GM18526 (cell line): ENCODE measurements at regions not wholly inside any gene's neighbourhood (a gene's known extent, or its start where the extent isn't known, plus 50 kb on each side); places are given as distances from the start of the nearest gene placed in this dataset.

ENCODE experiments used
- POLR2A ChIP-seq: IDR thresholded peaks from 3 replicates; pipeline ENCODE4 v1.6.1; 2011; ENCODE audit not compliant: insufficient read length; ENCODE audit errors: extremely low read depth

GRCh38 chr21:43317959-43318358 is 109.0 kb downstream of the SIK1 start:
- TF ChIP-seq POLR2A = no peak

GRCh38 chr21:43317254-43317748 is 109.6 kb downstream of the SIK1 start:
- TF ChIP-seq POLR2A = no peak

DNA sequence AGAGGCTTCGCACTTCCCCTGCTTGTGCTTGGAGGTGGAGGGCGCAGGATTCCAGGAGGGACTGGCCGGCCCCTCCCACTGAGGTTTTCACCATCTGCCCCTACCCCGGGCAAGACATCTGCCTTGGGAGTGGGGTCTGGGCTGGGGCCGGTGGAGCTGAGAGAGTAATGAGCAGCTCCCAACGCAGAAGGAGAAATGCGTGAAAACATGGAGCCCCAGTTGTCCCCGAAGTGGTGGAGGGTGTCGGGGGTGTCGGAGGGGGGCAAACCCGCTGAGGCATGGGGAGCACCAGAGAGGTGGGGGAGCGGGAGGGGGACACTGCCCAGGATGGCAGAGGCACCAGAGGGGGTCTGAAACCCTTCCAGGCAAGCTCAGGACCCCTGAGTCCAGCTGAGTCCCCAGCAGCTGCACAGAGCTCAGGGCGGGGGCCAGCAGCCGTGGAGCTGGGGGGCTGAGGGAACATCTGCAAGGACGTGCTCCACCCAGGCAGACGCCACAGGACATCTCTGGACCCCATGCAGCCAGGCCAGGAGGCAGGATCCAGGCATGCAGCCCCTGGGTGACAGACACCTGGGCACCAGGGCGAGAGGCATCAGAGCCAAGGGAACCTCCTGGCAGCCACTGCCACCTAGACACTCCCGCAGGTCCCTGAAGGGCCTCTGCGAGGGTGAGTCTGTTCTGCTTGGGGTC is 110.6 kb downstream of the SIK1 start:
- TF ChIP-seq POLR2A = no peak

DNA sequence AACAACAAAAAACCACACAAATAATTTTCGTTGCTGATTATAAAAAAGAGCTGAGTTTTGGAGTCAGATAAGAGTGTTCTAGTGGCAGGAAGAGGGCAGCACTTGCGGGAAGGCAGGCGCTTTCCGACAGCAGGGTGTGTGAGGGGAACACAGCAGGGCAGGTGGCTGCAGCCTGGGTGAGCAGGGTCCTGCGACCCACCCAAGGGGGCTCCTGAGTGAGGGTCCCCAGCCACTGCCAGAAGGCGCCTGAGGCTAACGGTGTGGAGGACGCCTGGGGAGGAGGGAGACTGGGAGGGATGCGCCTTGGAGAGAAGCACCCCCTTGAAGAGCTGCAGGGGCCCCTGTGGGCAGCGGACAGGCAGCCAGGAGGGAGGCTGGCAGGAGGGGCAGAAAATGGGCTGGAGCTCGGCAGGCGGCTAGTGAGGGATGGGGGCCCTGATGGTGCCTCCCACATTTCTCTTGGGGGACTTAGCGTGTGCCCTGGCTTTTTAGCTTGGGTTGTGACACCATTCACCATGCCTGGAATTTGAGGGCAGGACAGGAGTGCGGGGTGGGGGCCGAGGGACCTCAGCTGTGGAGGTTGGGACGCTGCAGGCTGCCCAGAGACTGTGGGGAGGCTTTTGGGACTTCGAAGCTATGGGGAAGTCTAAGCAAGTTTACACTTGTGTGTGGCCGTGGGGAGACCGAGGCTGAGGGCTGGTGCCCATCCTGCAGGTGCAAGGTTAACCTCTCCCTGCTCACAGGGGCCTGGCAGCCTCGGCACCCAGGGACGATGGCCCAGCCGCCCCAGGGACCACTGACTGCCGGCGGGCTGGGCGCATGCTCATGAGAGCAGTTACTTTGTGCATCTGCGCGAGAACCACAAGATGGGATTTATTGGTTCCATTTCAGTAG is 111.4 kb downstream of the SIK1 start:
- no peak for TF ChIP-seq POLR2A

- no peak for TF ChIP-seq POLR2A
These were observed 113.0 kb downstream of the SIK1 start for GRCh38 chr21:43313939-43314405.

DNA sequence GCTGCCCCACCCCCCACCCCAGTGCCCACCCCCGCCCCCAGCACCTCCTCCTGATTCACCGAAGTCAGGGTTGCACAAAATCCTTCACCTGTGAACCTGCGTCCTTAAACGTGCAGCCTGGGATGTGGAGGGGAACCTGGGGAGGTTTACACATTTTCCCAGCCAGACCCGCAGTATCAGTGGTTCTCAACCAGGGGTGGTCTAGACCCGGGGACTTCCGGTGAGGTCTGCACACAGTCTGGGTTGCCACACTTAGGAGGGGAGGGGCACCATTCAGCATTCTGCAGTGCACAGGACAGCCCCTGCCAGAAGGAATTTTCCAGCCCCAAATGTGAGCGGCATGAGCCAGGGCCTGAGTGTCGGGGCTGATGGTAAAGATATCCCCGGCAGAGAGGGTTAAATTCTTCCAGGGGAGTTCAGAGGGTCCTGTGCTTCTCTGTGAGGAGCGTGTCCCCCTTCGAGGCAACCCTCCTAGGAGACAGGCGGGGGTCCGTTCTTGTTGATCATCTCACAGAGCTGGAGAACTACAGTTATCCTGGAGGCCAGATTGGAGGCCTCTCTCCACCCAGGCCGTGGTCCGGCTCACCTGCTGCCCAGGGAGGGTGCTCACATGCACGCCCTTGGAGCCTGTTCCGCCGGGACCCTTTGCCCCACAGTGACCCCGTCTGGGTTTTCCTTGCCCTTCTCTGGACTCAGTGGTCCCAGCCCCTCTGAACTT is 113.6 kb downstream of the SIK1 start:
- TF ChIP-seq POLR2A = no peak

DNA sequence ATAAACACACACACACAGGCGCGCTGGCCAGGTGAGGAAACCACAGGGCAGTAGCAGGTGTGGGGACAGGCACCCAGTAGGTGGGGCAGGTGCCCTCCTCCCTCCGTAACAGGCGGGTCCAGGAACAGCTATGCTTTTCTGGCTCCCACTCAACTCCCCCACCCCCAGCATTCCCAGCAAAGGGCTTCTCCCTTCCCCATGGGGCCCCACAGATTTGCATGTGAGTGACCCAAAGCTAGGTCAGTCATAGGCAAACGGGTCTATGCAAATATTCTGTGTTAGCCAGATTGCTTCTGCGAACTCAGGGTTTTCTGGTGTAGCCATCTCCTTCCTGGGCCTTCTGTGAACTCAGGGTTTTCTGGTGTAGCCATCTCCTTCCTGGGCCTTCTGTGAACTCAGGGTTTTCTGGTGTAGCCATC is 114.2 kb downstream of the SIK1 start:
- no peak for TF ChIP-seq POLR2A

DNA sequence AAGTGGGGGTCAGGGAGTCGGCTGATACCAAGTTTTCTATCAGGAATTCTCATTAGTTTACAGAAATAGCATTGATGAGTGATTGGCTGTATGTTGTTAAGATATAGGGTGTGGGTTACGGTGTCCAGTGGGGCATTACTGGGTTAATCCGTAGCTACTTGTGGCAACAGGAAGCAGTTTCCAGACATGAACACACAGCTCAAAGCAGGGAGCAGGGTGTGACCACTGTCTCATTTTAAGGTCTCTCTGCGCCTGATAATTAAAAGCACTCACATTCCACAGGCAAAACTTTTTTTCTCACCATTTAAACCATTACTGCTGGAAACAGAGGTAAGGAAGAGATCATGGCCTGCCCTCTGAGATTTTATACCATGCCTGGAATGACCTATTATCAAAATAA is 114.9 kb downstream of the SIK1 start:
- no peak for TF ChIP-seq POLR2A

GRCh38 chr21:43311301-43311817 is 115.6 kb downstream of the SIK1 start:
- TF ChIP-seq POLR2A = no peak

- no peak for TF ChIP-seq POLR2A
These were observed 118.1 kb downstream of the SIK1 start for GRCh38 chr21:43308815-43309283.

GRCh38 chr21:43308101-43308814 is 118.7 kb downstream of the SIK1 start:
- TF ChIP-seq POLR2A = no peak

GRCh38 chr21:43307677-43308070 is 119.3 kb downstream of the SIK1 start:
- no peak for TF ChIP-seq POLR2A

DNA sequence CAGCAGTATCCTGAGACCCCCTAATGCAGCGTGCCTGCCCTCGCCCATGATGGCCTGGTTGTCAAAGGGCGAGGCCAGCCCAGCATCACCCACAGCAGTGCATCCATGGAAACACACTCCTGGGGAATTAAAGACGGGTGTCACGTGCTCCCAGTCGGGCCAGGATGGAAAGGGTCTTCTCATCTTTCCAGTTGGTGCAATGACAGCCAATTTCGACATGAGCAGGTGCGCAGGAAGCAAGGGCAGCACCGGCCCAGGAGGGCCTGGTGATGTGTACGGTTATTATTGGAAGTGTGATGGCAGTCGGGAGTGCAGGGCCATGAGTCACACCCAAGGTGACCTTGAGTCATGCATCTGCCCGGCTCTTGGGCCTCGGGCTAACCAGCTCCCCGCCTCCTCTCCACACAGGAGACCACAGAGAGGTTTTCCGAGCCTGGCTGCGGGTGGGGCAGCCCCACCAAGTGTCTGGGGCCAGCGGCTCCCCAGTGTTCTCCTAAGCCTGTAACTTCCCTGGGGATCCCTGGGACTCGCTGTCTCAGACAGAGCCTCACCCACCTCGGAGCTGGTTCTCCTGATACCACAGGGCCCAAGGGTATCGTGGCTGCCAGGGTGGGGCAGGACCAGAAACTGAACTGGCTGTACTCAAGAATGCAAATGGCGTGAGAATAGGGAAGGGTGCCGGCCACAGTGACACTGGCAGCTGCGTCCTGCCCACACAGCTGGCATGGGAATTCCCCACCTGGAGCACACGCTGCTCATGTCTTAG is 119.8 kb downstream of the SIK1 start:
- TF ChIP-seq POLR2A = no peak

DNA sequence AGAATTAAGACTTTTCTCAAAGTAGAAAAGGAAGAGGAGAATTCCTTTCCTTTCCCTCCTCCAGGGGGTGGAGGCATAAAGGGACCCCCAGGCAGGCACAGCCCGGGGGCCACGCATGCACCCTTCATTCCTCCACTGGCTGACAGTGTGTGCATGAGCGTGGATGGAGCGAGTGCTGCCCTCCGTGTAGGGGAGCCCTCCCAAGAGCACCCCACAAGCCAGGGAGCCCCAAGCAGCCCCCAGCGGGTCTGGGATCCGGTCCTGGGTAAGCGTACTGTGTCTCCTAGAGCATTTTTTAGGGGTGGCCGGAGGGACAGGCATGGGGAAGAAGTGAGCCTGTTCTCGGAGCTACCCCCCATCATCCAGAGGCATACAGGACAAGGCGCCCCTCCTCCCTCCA is 120.5 kb downstream of the SIK1 start:
- no peak for TF ChIP-seq POLR2A
